ENCODE measurements at regions not wholly inside any gene's neighbourhood (a gene's known extent, or its start where the extent isn't known, plus 50 kb on each side); places are given as distances from the start of the nearest gene placed in this dataset.
"Not testable (repeated sequence)": the region's sequence is repeated elsewhere in the genome, so short reads cannot be mapped to it uniquely, and the experiment has no call there.

- not testable (repeated sequence) for DNase-seq
These were observed 131.9 kb upstream of the NBPF9 start for GRCh38 chr1:149234926-149235914.

DNA sequence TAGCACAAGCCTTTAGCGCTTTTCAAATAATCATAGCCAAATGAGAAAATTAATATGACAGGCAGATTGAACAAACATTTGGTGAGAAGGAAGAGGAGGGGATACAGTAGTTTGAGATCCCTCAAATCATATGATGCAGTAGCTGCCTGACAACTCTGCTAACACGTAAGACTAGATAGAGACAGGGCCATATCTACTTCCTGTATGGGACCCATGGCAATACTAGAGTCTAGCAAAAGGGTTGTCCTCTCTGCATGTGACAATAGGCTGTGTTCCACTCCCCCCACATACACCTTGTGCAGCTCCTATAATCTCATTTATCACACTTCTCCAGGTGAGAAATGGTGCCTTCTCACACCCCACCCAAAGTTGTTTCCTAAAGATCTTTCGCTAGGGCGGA lies 134.2 kb upstream of the NBPF9 start:
- DNase-seq = not testable (repeated sequence)

DNA sequence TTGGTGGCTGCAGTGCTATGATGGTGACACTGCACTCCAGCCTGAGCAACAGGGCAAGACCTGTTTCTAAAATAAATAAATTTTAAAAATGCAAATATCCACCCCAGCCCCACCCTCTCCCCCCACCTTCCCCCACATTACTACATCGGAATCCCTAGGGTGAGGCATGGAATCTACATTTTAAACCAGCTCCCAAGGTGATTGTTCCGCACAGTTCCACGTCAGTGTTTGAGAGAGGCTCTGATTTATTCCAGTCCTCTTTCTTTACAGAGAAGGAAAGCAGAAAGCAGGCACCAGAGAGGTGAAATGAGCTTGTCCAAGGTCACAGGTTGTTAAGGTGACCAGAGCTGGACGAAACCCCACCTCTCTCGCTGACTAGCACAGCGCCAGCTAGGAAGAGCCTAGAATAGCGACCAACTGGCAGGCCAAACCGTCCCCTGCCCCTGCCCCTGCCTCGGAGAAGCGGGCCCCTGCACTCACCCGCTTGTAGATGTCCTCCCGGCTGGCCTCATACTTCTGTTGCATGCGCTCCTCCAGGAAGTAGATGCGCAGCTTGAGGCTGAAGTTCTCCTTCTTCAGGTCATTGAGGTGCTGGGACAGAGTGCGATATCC lies 136.7 kb upstream of the NBPF9 start:
- not testable (repeated sequence) for DNase-seq

DNA sequence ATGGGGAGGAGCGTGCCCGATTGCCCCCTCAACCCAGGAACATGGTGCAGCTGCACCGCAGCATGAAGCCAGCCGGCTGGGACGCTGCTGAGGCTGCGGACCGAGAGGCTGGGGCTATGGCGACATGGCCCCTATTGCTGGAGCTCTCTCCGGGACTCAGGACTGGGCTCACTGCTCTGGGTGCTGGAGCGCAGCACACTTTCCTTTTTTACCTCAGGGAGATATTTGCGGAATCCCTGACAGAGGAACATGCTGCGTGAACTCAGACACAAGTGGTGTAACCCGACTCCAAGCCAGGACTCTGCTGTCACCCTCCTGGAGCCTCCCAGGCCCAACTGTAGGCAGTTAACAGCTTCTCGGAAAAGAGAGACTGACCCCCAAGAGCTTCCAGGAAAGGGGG lies 137.2 kb upstream of the NBPF9 start:
- DNase-seq = not testable (repeated sequence)

DNA sequence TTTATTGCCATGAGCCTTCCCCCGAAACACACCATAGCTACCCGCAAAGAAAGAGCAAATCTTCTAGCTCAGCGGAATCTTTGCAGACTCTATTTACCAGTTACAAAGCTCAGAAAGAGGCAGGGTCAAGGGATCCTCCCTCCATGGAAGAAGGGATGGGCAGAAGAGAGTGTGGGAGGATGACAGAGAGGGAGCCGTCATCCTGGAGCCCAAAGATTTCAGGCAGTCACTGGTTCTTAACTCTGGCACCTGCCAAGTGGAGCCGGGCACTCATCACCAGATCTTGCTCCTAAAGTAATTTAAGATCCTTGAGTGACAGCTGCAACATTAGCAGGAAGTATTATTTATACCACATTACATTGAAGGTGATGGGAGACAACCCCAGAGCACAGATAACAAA lies 137.9 kb upstream of the NBPF9 start:
- DNase-seq = not testable (repeated sequence)

DNA sequence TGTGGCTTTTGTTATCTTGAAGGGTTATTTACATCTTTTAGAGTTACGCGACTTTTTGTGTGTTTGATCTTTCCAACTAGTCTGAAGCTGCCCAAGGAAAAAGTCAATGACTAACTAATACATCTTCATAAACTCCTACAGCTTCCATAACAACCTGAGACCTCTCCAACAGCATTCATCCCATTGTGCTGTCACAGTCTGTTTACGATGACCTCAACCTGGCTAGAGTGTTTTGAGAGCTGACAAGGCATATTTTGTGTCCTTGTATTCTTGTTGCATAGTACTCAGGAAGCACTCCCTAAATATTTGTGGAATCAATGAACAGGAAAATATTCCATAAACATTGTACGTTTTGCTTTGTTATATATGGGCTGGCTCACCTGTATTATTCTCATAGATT lies 140.2 kb upstream of the NBPF9 start:
- not testable (repeated sequence) for DNase-seq

- DNase-seq = not testable (repeated sequence)
These were observed 141.3 kb upstream of the NBPF9 start for GRCh38 chr1:149244621-149245020.

GRCh38 chr1:149246212-149246611 lies 142.9 kb upstream of the NBPF9 start:
- DNase-seq = not testable (repeated sequence)

DNA sequence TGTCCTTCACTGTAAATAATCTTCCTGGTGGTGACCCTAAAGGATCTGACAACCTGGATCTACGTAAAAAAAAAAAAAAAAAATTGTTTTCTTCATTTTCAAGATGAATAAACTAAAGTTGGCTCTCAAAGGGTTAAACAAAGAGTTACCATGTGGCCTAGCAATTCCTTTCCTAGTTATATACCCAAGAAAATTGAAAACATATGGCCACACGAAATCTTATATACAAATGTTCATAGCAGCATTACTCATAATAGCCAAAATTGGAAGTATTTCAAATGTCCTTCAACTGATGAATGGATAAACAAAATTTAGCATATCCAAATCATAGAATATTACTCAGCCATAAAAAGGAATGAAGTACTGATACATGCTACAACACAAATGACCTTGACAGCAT lies 145.3 kb upstream of the NBPF9 start:
- not testable (repeated sequence) for DNase-seq

GRCh38 chr1:149249850-149250467 lies 146.6 kb upstream of the NBPF9 start:
- DNase-seq = not testable (repeated sequence)

- DNase-seq = not testable (repeated sequence)
These were observed 151.8 kb upstream of the NBPF9 start for GRCh38 chr1:149254894-149255847.

DNA sequence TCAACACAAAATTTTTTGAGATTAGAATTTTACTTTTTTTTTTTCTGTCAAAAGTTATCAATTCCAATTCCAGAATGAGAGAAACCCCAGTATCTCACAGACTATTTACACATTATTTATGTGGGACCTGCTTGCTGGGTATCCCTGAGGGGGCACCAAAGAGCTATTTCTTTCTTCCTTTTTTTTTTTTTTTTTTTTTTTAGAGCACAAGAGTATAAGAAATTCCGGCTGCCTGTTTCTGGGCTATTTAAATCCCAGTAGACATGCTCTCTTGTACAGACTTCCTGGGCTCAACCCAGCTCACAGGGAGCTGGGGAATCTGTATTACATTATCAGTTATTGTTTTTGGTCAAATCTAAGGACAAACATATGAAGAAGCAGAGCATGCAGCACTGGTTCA lies 156.9 kb upstream of the NBPF9 start:
- not testable (repeated sequence) for DNase-seq

GRCh38 chr1:149260736-149261340 lies 157.5 kb upstream of the NBPF9 start:
- not testable (repeated sequence) for DNase-seq

DNA sequence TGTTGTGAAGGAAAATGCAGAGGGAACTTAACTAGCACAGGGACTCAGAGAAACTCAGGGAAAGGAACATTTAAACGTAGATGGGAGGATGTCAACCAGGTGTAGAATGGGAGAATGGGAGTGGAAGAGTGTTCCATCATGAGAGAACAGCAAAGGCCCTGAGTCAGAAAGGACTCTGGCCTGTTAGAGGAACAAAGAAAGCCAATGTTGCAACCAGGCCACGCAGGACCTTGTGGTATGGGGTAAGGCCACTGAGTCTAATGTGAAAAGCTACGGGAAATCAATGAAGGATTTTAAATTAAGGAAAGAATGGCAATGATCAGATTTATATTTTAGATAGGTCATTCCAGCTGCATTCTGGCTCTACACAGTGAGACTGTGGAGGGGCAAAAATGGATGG lies 163.9 kb upstream of the NBPF9 start:
- not testable (repeated sequence) for DNase-seq

- DNase-seq = not testable (repeated sequence)
These were observed 165.8 kb upstream of the NBPF9 start for GRCh38 chr1:149269001-149269702.

DNA sequence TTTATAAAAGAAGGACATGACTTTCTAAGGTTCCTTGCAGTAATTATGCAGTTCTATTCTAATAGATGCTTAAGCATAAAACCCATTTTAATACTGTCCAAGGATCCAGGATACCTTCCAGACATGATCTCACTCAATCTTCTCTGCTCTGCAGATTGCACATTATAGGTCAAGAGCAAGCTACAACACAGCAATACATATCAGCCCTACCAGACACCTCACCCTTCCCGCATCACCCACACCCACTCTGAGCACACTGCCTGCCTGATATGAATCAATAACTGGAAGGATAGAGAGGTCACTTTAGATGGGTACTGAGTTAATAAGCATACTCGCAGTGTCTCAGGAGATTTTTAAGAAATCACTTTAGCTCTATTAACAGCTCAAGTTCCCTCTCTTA lies 166.5 kb upstream of the NBPF9 start:
- DNase-seq = not testable (repeated sequence)

GRCh38 chr1:149274493-149274892 lies 171.1 kb upstream of the NBPF9 start:
- not testable (repeated sequence) for DNase-seq

DNA sequence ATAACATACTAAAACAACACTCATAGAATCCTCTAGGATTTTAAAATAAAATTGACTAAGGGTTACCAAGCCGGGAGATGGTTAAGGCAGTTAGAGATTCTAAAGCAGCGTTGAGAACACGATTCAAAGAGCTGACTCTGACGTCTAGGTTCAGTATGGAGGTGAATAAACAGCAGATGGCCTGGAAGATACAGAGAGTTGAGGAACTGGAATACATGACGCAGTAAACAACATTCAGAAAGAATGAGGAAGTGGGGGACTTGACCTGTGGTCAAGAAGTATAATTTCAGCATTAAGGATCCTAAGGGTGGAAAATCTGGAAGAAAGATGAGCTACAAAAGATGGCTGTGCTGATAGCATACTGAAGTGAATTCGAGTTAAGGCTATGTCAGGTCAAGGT lies 172.5 kb upstream of the NBPF9 start:
- not testable (repeated sequence) for DNase-seq

- DNase-seq = not testable (repeated sequence)
These were observed 173.1 kb upstream of the NBPF9 start for GRCh38 chr1:149276496-149276895.

GRCh38 chr1:149278156-149278555 lies 174.8 kb upstream of the NBPF9 start:
- DNase-seq = not testable (repeated sequence)

GRCh38 chr1:149279015-149279414 lies 175.7 kb upstream of the NBPF9 start:
- not testable (repeated sequence) for DNase-seq

Data from NCI-H526 treated with DMSO at 0.1 percent for 48 hours (cell line).